OCI-LY7 (cell line): ENCODE measurements at regions not wholly inside any gene's neighbourhood (a gene's known extent, or its start where the extent isn't known, plus 50 kb on each side); places are given as distances from the start of the nearest gene placed in this dataset.

Experiments used
- CTCF ChIP-seq: fragments of 200-600 bp; sonication (generic); conservative IDR thresholded peaks from 2 replicates; pipeline ENCODE4 v1.5.1; 2014; ENCODE audit warnings: mild to moderate bottlenecking, antibody characterized with exemption, low read length, moderate library complexity, mixed read lengths
- EZH2phosphoT487 ChIP-seq: fragments of 200-600 bp; sonication (generic); IDR thresholded peaks from 2 replicates; pipeline ENCODE4 v1.6.1; 2018; ENCODE audit warnings: low read depth, borderline replicate concordance, mild to moderate bottlenecking, mixed run types, antibody characterized with exemption, low read length, moderate library complexity, mixed read lengths

GRCh38 chr5:172530406-172530805 lies 76.1 kb upstream of the SH3PXD2B start:
- TF ChIP-seq CTCF (no peak), EZH2phosphoT487 (no peak)
